Hepatocyte (in vitro differentiated cells): ENCODE measurements at regions not wholly inside any gene's neighbourhood (a gene's known extent, or its start where the extent isn't known, plus 50 kb on each side); places are given as distances from the start of the nearest gene placed in this dataset.
"Not testable (repeated sequence)": the region's sequence is repeated elsewhere in the genome, so short reads cannot be mapped to it uniquely, and the experiment has no call there.

Experiments used
- EZH2 ChIP-seq: fragments of 200-600 bp; sonication (generic); IDR thresholded peaks from 2 replicates; pipeline ENCODE4 v1.6.1; 2016; ENCODE audit warnings: antibody characterized with exemption, mild to moderate bottlenecking, borderline replicate concordance
- TF ChIP-seq, protein P1 (sequence below): fragments of 200-600 bp; sonication (generic); IDR thresholded peaks from 2 replicates; pipeline ENCODE4 v1.5.1; 2016; ENCODE audit warnings: antibody characterized with exemption, mild to moderate bottlenecking; ENCODE audit not compliant: poor library complexity

DNA sequence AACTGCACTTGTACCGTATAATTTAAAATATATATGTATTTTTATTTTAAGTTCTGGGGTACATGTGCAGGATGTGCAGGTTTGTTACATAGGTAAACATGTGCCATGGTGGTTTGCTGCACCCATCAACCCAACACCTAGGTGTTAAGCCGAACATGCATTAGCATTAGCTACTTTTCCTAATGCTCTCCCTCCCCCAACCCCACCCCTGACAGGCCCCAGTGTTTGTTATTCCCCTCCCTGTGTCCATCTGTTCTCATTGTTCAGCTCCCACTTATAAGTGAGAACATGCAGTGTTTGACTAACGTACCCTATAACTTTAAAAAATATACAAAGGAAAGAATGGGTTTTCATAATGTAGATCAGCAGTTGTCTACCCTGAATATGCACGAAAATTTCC lies 303.5 kb upstream of the BRINP1 start:
- TF ChIP-seq, protein P1, sequence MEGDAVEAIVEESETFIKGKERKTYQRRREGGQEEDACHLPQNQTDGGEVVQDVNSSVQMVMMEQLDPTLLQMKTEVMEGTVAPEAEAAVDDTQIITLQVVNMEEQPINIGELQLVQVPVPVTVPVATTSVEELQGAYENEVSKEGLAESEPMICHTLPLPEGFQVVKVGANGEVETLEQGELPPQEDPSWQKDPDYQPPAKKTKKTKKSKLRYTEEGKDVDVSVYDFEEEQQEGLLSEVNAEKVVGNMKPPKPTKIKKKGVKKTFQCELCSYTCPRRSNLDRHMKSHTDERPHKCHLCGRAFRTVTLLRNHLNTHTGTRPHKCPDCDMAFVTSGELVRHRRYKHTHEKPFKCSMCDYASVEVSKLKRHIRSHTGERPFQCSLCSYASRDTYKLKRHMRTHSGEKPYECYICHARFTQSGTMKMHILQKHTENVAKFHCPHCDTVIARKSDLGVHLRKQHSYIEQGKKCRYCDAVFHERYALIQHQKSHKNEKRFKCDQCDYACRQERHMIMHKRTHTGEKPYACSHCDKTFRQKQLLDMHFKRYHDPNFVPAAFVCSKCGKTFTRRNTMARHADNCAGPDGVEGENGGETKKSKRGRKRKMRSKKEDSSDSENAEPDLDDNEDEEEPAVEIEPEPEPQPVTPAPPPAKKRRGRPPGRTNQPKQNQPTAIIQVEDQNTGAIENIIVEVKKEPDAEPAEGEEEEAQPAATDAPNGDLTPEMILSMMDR = not testable (repeated sequence)
- not testable (repeated sequence) for TF ChIP-seq EZH2
